H1 (cell line): ENCODE measurements at regions not wholly inside any gene's neighbourhood (a gene's known extent, or its start where the extent isn't known, plus 50 kb on each side); places are given as distances from the start of the nearest gene placed in this dataset.

Experiments used
- CTCF ChIA-PET: fragments of 300-600 bp; sonication (Branson Sonifier 250); formaldehyde crosslinking; loops from one replicate; lab custom pipeline; 2021; ENCODE audit not compliant: partially characterized antibody; lab: Charles Lee
- POLR2A ChIA-PET: fragments of 300-600 bp; sonication (Branson Sonifier 250); formaldehyde crosslinking; loops from one replicate; lab custom pipeline; 2021; ENCODE audit warnings: inconsistent platforms; ENCODE audit not compliant: partially characterized antibody; lab: Charles Lee
- DNase-seq, 2 experiments: peaks; one replicate each; pipeline versions ENCODE4 v3.0.0 to v3.0.0-alpha.2; 2010 to 2022; ENCODE audit warnings: low spot score in 2 of 2, low read depth in 1 of 2, mixed read lengths in 1 of 2
- FAIRE-seq: peaks from 2 replicates; lab custom pipeline; 2011; peaks lifted over from hg19 to GRCh38; lab: Jason Lieb, UNC
- H2AFZ ChIP-seq: 2 replicates; pipeline ENCODE4 v1.8.1; 2012; ENCODE audit warnings: low read length, inconsistent platforms
- H2AK5ac ChIP-seq: 2 replicates; pipeline ENCODE4 v1.6.1; 2013; ENCODE audit warnings: low read depth, low read length
- H2BK120ac ChIP-seq: replicated peaks from 2 replicates; pipeline ENCODE3; 2013; ENCODE audit warnings: low read depth, low read length, inconsistent platforms
- H2BK12ac ChIP-seq: 2 replicates; pipeline ENCODE4 v1.6.1; 2013; ENCODE audit warnings: low read depth, low read length
- H2BK15ac ChIP-seq: 2 replicates; pipeline ENCODE4 v1.6.1; 2013; ENCODE audit warnings: low read length
- H2BK20ac ChIP-seq: 2 replicates; pipeline ENCODE4 v1.6.1; 2013; ENCODE audit warnings: low read length
- H2BK5ac ChIP-seq: 2 replicates; pipeline ENCODE4 v1.6.1; 2013; ENCODE audit warnings: low read depth, low read length
- H3K14ac ChIP-seq: 2 replicates; pipeline ENCODE4 v1.6.1; 2013; ENCODE audit warnings: inconsistent platforms; ENCODE audit not compliant: insufficient read length
- H3K18ac ChIP-seq: 2 replicates; pipeline ENCODE4 v1.6.1; 2013; ENCODE audit warnings: low read length; ENCODE audit errors: extremely low read depth
- H3K23ac ChIP-seq: 2 replicates; pipeline ENCODE4 v1.6.1; 2013; ENCODE audit warnings: inconsistent platforms; ENCODE audit not compliant: insufficient read length
- H3K23me2 ChIP-seq: 2 replicates; pipeline ENCODE4 v1.6.1; 2013; ENCODE audit warnings: low read depth, low read length
- H3K27ac ChIP-seq: 2 replicates; pipeline ENCODE4 v1.6.1; 2011; ENCODE audit warnings: low read depth, low read length, inconsistent platforms
- H3K27me3 ChIP-seq, 4 experiments: replicated peaks in 1 of 4; 1 replicate in 1 of 4; 2 replicates in 3 of 4; pipeline versions ENCODE4 v1.6.1 to v1.8.1; 2011 to 2013; ENCODE audit warnings: low read length in 3 of 4, mild to moderate bottlenecking in 3 of 4, inconsistent platforms in 2 of 4, mixed read lengths in 2 of 4, moderate library complexity in 1 of 4; ENCODE audit not compliant: control insufficient read depth in 3 of 4, insufficient read depth in 3 of 4; ENCODE audit errors: extremely low read depth in 1 of 4
- H3K36me3 ChIP-seq, 4 experiments: 2 replicates each; pipeline versions ENCODE4 v1.6.1 to v1.8.1; 2011 to 2013; ENCODE audit warnings: mild to moderate bottlenecking in 4 of 4, low read length in 3 of 4, moderate library complexity in 2 of 4, control low read depth in 1 of 4, inconsistent platforms in 1 of 4; ENCODE audit not compliant: insufficient read depth in 4 of 4, control insufficient read depth in 2 of 4
- H3K4ac ChIP-seq: replicated peaks from 2 replicates; pipeline ENCODE3; 2013; ENCODE audit warnings: low read length, low read depth, mixed read lengths, inconsistent platforms; ENCODE audit not compliant: insufficient read length
- H3K4me1 ChIP-seq, 4 experiments: replicated peaks in 1 of 4; 1 replicate in 1 of 4; 2 replicates in 3 of 4; pipeline versions ENCODE4 v1.6.1 to v1.8.1; 2011 to 2013; ENCODE audit warnings: low read length in 3 of 4, inconsistent platforms in 2 of 4, mixed read lengths in 1 of 4; ENCODE audit not compliant: insufficient read depth in 4 of 4, control insufficient read depth in 3 of 4
- H3K4me2 ChIP-seq, 2 experiments: 2 replicates each; pipeline versions ENCODE4 v1.6.1 to v1.8.1; 2011 to 2013; ENCODE audit warnings: low read depth in 2 of 2, low read length in 2 of 2, control low read depth in 1 of 2, inconsistent platforms in 1 of 2, mild to moderate bottlenecking in 1 of 2; ENCODE audit not compliant: insufficient read depth in 1 of 2
- H3K4me3 ChIP-seq, 4 experiments: fragments of 200-600, 300-600 bp in 1 of 4; sonication (generic), shearing (Covaris generic), sonication (Bioruptor Twin) in 1 of 4; 2 replicates each; pipeline versions ENCODE4 v1.5.1 to v1.8.1; 2011 to 2016; ENCODE audit warnings: low read length in 4 of 4, low read depth in 3 of 4, control low read depth in 2 of 4, inconsistent platforms in 2 of 4, mild to moderate bottlenecking in 2 of 4, mixed read lengths in 1 of 4, moderate library complexity in 1 of 4; ENCODE audit not compliant: insufficient read depth in 2 of 4; ENCODE audit errors: extremely low read depth in 1 of 4
- H3K56ac ChIP-seq: replicated peaks from 2 replicates; pipeline ENCODE3; 2013; ENCODE audit warnings: low read depth, mild to moderate bottlenecking, mixed read lengths, low read length, inconsistent platforms; ENCODE audit not compliant: insufficient read length
- H3K79me1 ChIP-seq: 2 replicates; pipeline ENCODE4 v1.6.1; 2013; ENCODE audit warnings: low read depth, low read length, control low read depth
- H3K79me2 ChIP-seq, 2 experiments: 2 replicates each; pipeline versions ENCODE4 v1.6.1 to v1.8.1; 2012 to 2013; ENCODE audit warnings: low read length in 2 of 2, mild to moderate bottlenecking in 2 of 2, inconsistent platforms in 1 of 2; ENCODE audit not compliant: insufficient read depth in 2 of 2, control insufficient read depth in 1 of 2
- H3K9ac ChIP-seq, 4 experiments: replicated peaks in 1 of 4; 1 replicate in 1 of 4; 2 replicates in 3 of 4; pipeline versions ENCODE4 v1.6.1 to v1.8.1; 2011 to 2013; ENCODE audit warnings: low read depth in 3 of 4, low read length in 3 of 4, control low read depth in 2 of 4, mild to moderate bottlenecking in 2 of 4, moderate library complexity in 2 of 4, inconsistent platforms in 1 of 4; ENCODE audit errors: extremely low read depth in 1 of 4
- H3K9me3 ChIP-seq, 2 experiments: 2 replicates each; pipeline versions ENCODE4 v1.6.1 to v1.8.1; 2012 to 2013; ENCODE audit warnings: mild to moderate bottlenecking in 2 of 2, moderate library complexity in 2 of 2, control low read depth in 1 of 2, inconsistent platforms in 1 of 2, low read depth in 1 of 2, low read length in 1 of 2, mixed read lengths in 1 of 2; ENCODE audit not compliant: insufficient read depth in 2 of 2
- H4K20me1 ChIP-seq, 2 experiments: replicated peaks in 1 of 2; 2 replicates each; pipeline versions ENCODE3 to v1.8.1; 2011 to 2013; ENCODE audit warnings: inconsistent platforms in 2 of 2, low read length in 2 of 2, mild to moderate bottlenecking in 1 of 2; ENCODE audit not compliant: insufficient read depth in 2 of 2, control insufficient read depth in 1 of 2
- H4K5ac ChIP-seq: 2 replicates; pipeline ENCODE4 v1.6.1; 2013; ENCODE audit warnings: low read length, low read depth, mixed read lengths, inconsistent platforms; ENCODE audit not compliant: insufficient read length
- H4K8ac ChIP-seq: 2 replicates; pipeline ENCODE4 v1.8.0; 2013; ENCODE audit warnings: mild to moderate bottlenecking, moderate library complexity, low read length, inconsistent platforms; ENCODE audit not compliant: insufficient read depth; ENCODE audit errors: extremely low read depth
- H4K91ac ChIP-seq: replicated peaks from 2 replicates; pipeline ENCODE3; 2013; ENCODE audit warnings: low read length, mixed read lengths, inconsistent platforms; ENCODE audit not compliant: insufficient read length
- ATF3 ChIP-seq: IDR thresholded peaks from 2 replicates; pipeline ENCODE4 v1.6.1; 2011; ENCODE audit warnings: low read depth, mild to moderate bottlenecking, low read length; ENCODE audit not compliant: insufficient read depth
- BRCA1 ChIP-seq: IDR thresholded peaks from 2 replicates; pipeline ENCODE4 v1.6.1; 2012; ENCODE audit warnings: low read depth, low read length, improper control_type of control experiment
- CBX8 ChIP-seq: fragments of 300-800, 300-1000 bp; sonication (generic); IDR thresholded peaks from 2 replicates; pipeline ENCODE4 v1.7.1; 2016; ENCODE audit warnings: low read depth, low read length, borderline replicate concordance
- CHD1 ChIP-seq: IDR thresholded peaks from 2 replicates; pipeline ENCODE4 v1.6.1; 2012; ENCODE audit warnings: low read depth, low read length, improper control_type of control experiment
- HDAC2 ChIP-seq, 2 experiments: fragments of 300-600 bp in 1 of 2; sonication (generic) in 1 of 2; IDR thresholded peaks; 2 replicates each; pipeline ENCODE4 v1.6.1; 2011 to 2012; ENCODE audit warnings: low read depth in 2 of 2, low read length in 2 of 2, mild to moderate bottlenecking in 2 of 2, moderate library complexity in 2 of 2, borderline replicate concordance in 1 of 2, inconsistent platforms in 1 of 2
- RAD21 ChIP-seq, 2 experiments: IDR thresholded peaks in 1 of 2; conservative IDR thresholded peaks in 1 of 2; 2 replicates each; pipeline ENCODE4 v1.6.1; 2011; ENCODE audit warnings: low read depth in 2 of 2, low read length in 2 of 2, improper control_type of control experiment in 1 of 2, inconsistent platforms in 1 of 2, mild to moderate bottlenecking in 1 of 2, moderate library complexity in 1 of 2
- SAP30 ChIP-seq: fragments of 300-600 bp; sonication (generic); IDR thresholded peaks from 2 replicates; pipeline ENCODE4 v1.7.1; 2012; ENCODE audit warnings: low read length, moderate library complexity, mild to moderate bottlenecking, inconsistent platforms; ENCODE audit not compliant: insufficient read depth, insufficient replicate concordance
- SP2 ChIP-seq: IDR thresholded peaks from 2 replicates; pipeline ENCODE4 v1.6.1; 2012; ENCODE audit warnings: mild to moderate bottlenecking, low read length, inconsistent platforms
- TAF1 ChIP-seq: IDR thresholded peaks from 2 replicates; pipeline ENCODE4 v1.6.1; 2011; ENCODE audit warnings: mild to moderate bottlenecking, low read depth, low read length
- TAF7 ChIP-seq: optimal IDR thresholded peaks from 2 replicates; pipeline ENCODE3; 2011; ENCODE audit warnings: low read depth, mild to moderate bottlenecking, inconsistent platforms, low read length, moderate library complexity, borderline replicate concordance
- WGBS, 2 experiments: shearing (Covaris generic) in 1 of 2; methylation state at CpG; one replicate each; pipeline versions ENCODE4 v1.1.6 to v1.1.7; 2013 to 2015; ENCODE audit warnings: low lambda C conversion rate in 2 of 2, mixed read lengths in 2 of 2, inconsistent platforms in 1 of 2, low coverage in 1 of 2, missing lambda C conversion rate in 1 of 2; ENCODE audit not compliant: insufficient replicate concordance in 2 of 2, insufficient coverage in 1 of 2, insufficient read length in 1 of 2; ENCODE audit errors: extremely low coverage in 1 of 2, missing lambda C conversion rate in 1 of 2; 5-methylcytosine and 5-hydroxymethylcytosine counted together

GRCh38 chr1:217253351-217253750 is 377.5 kb downstream of the GPATCH2 start:
- H3K27me3 ChIP-seq, result no peaks in the 10 kb centered on the region
- CTCF ChIA-PET, result interaction anchor here (0.7 to 1.5 kb wide), 2 partner anchors 205 to 215 kb away, joined by 4 read pairs; no protein-coding TSS in a partner anchor
- no peak overlapping the region for H4K8ac ChIP-seq
- no peak overlapping the region for H2BK12ac ChIP-seq
- no peak overlapping the region for H2BK15ac ChIP-seq
- H2BK5ac ChIP-seq, result no peak overlapping the region
- H3K56ac ChIP-seq, result no peak overlapping the region
- H3K4me2 ChIP-seq, result no peak overlapping the region
- no peaks in the 10 kb centered on the region for H3K79me2 ChIP-seq
- H3K36me3 ChIP-seq, result no peaks in the 10 kb centered on the region; a peak in 1 of 8 replicates
- H3K4ac ChIP-seq, result no peak overlapping the region
- H2AFZ ChIP-seq, result no peak overlapping the region
- POLR2A ChIA-PET, result no interaction called here
- no peak overlapping the region for H2BK120ac ChIP-seq
- no peaks in the 10 kb centered on the region for H3K23me2 ChIP-seq
- no peaks in the 10 kb centered on the region for H3K79me1 ChIP-seq
- no peak overlapping the region for H3K9ac ChIP-seq
- H3K14ac ChIP-seq, result no peak overlapping the region
- no peak overlapping the region for H3K23ac ChIP-seq
- H3K4me1 ChIP-seq, result no peaks in the 10 kb centered on the region
- no peaks in the 10 kb centered on the region for H3K9me3 ChIP-seq
- no peak overlapping the region for H3K4me3 ChIP-seq
- H3K27ac ChIP-seq, result no peak overlapping the region
- DNase-seq (no peak), FAIRE-seq (no peak)
- no peak overlapping the region for H4K91ac ChIP-seq
- TF ChIP-seq CBX8, result no peak
- no peak for TF ChIP-seq TAF7
- TF ChIP-seq TAF1, result no peak
- no peak for TF ChIP-seq CHD1
- TF ChIP-seq SAP30, result no peak
- TF ChIP-seq BRCA1, result no peak
- TF ChIP-seq RAD21 (IDR thresholded peaks at IDR 0.05 in 1 of 2, conservative IDR thresholded peaks at IDR 0.05 in 1 of 2; ENCODE audit: low read depth in 2 of 2, low read length in 2 of 2), result no peak
- no peak for TF ChIP-seq SP2
- TF ChIP-seq ATF3, result no peak
- no peak for TF ChIP-seq HDAC2 (IDR thresholded peaks at IDR 0.05; ENCODE audit: borderline replicate concordance in 1 of 2, low read depth in 2 of 2, low read length in 2 of 2)
- WGBS, 2 experiments, result 82% methylated on average over 2 of the region's 2 CpGs; no CpG with 5 or more reads in 1 of the 2 experiments
- H4K5ac ChIP-seq, result no peak overlapping the region
- no peak overlapping the region for H3K18ac ChIP-seq
- no peak overlapping the region for H2BK20ac ChIP-seq
- H4K20me1 ChIP-seq, result no peaks in the 10 kb centered on the region
- H2AK5ac ChIP-seq, result no peak overlapping the region
